ENCODE measurements at regions not wholly inside any gene's neighbourhood (a gene's known extent, or its start where the extent isn't known, plus 50 kb on each side); places are given as distances from the start of the nearest gene placed in this dataset.

GRCh38 chr10:129405389-129405788 lies 61.7 kb upstream of the MGMT start:
- TF ChIP-seq POLR2AphosphoS5 (IDR thresholded peaks at IDR 0.05; ENCODE audit: low read depth, low read length) (no peak), TAF1 (IDR thresholded peaks at IDR 0.05; ENCODE audit: borderline replicate concordance, insufficient read depth, low read length) (no peak), SIN3A (IDR thresholded peaks at IDR 0.05; ENCODE audit: borderline replicate concordance, insufficient read depth, low read length) (no peak), REST (IDR thresholded peaks at IDR 0.05; ENCODE audit: insufficient read depth in 1 of 2, low read depth in 2 of 2, low read length in 2 of 2) (no peak), FOXP2 (optimal IDR thresholded peaks at IDR 0.05; ENCODE audit: borderline replicate concordance, extremely low read depth, extremely low read length, insufficient read depth) (no peak)

All from PFSK-1 (cell line).